ENCODE measurements at regions not wholly inside any gene's neighbourhood (a gene's known extent, or its start where the extent isn't known, plus 50 kb on each side); places are given as distances from the start of the nearest gene placed in this dataset.
"Not testable (repeated sequence)": the region's sequence is repeated elsewhere in the genome, so short reads cannot be mapped to it uniquely, and the experiment has no call there.

- not testable (repeated sequence) for H3K27ac ChIP-seq (ENCODE audit: poor library complexity, severe bottlenecking); H3K4me1 ChIP-seq (ENCODE audit: insufficient read depth, poor library complexity, severe bottlenecking); ATAC-seq (ENCODE audit: low read depth); H3K27me3 ChIP-seq (ENCODE audit: insufficient read depth, poor library complexity, severe bottlenecking); DNase-seq (ENCODE audit: low spot score); H3K9me3 ChIP-seq (ENCODE audit: severe bottlenecking); H3K36me3 ChIP-seq (ENCODE audit: low read depth); H3K4me3 ChIP-seq (ENCODE audit: severe bottlenecking)
Observed at GRCh38 chr2:89537862-89538261, 846.4 kb downstream of the RPIA start.

GRCh38 chr2:89544110-89544509 is 852.6 kb downstream of the RPIA start:
- DNase-seq (ENCODE audit: low spot score); H3K36me3 ChIP-seq (ENCODE audit: low read depth); H3K4me1 ChIP-seq (ENCODE audit: insufficient read depth, poor library complexity, severe bottlenecking); H3K9me3 ChIP-seq (ENCODE audit: severe bottlenecking); H3K4me3 ChIP-seq (ENCODE audit: severe bottlenecking); ATAC-seq (ENCODE audit: low read depth); H3K27ac ChIP-seq (ENCODE audit: poor library complexity, severe bottlenecking); H3K27me3 ChIP-seq (ENCODE audit: insufficient read depth, poor library complexity, severe bottlenecking): not testable (repeated sequence)

GRCh38 chr2:89579154-89579553 is 887.7 kb downstream of the RPIA start:
- DNase-seq (ENCODE audit: low spot score); H3K27ac ChIP-seq (ENCODE audit: poor library complexity, severe bottlenecking); H3K4me1 ChIP-seq (ENCODE audit: insufficient read depth, poor library complexity, severe bottlenecking); H3K36me3 ChIP-seq (ENCODE audit: low read depth); H3K4me3 ChIP-seq (ENCODE audit: severe bottlenecking); ATAC-seq (ENCODE audit: low read depth); H3K9me3 ChIP-seq (ENCODE audit: severe bottlenecking); H3K27me3 ChIP-seq (ENCODE audit: insufficient read depth, poor library complexity, severe bottlenecking): not testable (repeated sequence)

GRCh38 chr2:89582816-89583215 is 891.3 kb downstream of the RPIA start:
- H3K36me3 ChIP-seq (ENCODE audit: low read depth); H3K4me3 ChIP-seq (ENCODE audit: severe bottlenecking): not testable (repeated sequence)

GRCh38 chr2:89584046-89584445 is 892.6 kb downstream of the RPIA start:
- not testable (repeated sequence) for ATAC-seq (ENCODE audit: low read depth); DNase-seq (ENCODE audit: low spot score); H3K9me3 ChIP-seq (ENCODE audit: severe bottlenecking); H3K4me1 ChIP-seq (ENCODE audit: insufficient read depth, poor library complexity, severe bottlenecking); H3K36me3 ChIP-seq (ENCODE audit: low read depth); H3K4me3 ChIP-seq (ENCODE audit: severe bottlenecking); H3K27me3 ChIP-seq (ENCODE audit: insufficient read depth, poor library complexity, severe bottlenecking); H3K27ac ChIP-seq (ENCODE audit: poor library complexity, severe bottlenecking)

More at GRCh38 chr2:89582816-89583215, 891.3 kb downstream of the RPIA start:
- DNase-seq (ENCODE audit: low spot score); H3K27ac ChIP-seq (ENCODE audit: poor library complexity, severe bottlenecking); ATAC-seq (ENCODE audit: low read depth); H3K27me3 ChIP-seq (ENCODE audit: insufficient read depth, poor library complexity, severe bottlenecking); H3K9me3 ChIP-seq (ENCODE audit: severe bottlenecking); H3K4me1 ChIP-seq (ENCODE audit: insufficient read depth, poor library complexity, severe bottlenecking): not testable (repeated sequence)

GRCh38 chr2:89584868-89585557 is 893.5 kb downstream of the RPIA start:
- H3K4me1 ChIP-seq (ENCODE audit: insufficient read depth, poor library complexity, severe bottlenecking); H3K9me3 ChIP-seq (ENCODE audit: severe bottlenecking); H3K36me3 ChIP-seq (ENCODE audit: low read depth); DNase-seq (ENCODE audit: low spot score); H3K27me3 ChIP-seq (ENCODE audit: insufficient read depth, poor library complexity, severe bottlenecking); H3K4me3 ChIP-seq (ENCODE audit: severe bottlenecking); H3K27ac ChIP-seq (ENCODE audit: poor library complexity, severe bottlenecking); ATAC-seq (ENCODE audit: low read depth): not testable (repeated sequence)

- not testable (repeated sequence) for H3K9me3 ChIP-seq (ENCODE audit: severe bottlenecking); H3K27me3 ChIP-seq (ENCODE audit: insufficient read depth, poor library complexity, severe bottlenecking); H3K4me1 ChIP-seq (ENCODE audit: insufficient read depth, poor library complexity, severe bottlenecking); H3K27ac ChIP-seq (ENCODE audit: poor library complexity, severe bottlenecking); H3K36me3 ChIP-seq (ENCODE audit: low read depth)
- H3K4me3 ChIP-seq (ENCODE audit: severe bottlenecking) = peak overlapping the region; percentile 23
- ATAC-seq (ENCODE audit: low read depth) = peak; percentile 99
- DNase-seq (ENCODE audit: low spot score) = peak; percentile 55
Observed at GRCh38 chr2:89585558-89585920, 894.1 kb downstream of the RPIA start.

GRCh38 chr2:89599843-89600242 is 908.4 kb downstream of the RPIA start:
- not testable (repeated sequence) for H3K36me3 ChIP-seq (ENCODE audit: low read depth); DNase-seq (ENCODE audit: low spot score); ATAC-seq (ENCODE audit: low read depth); H3K4me1 ChIP-seq (ENCODE audit: insufficient read depth, poor library complexity, severe bottlenecking); H3K27me3 ChIP-seq (ENCODE audit: insufficient read depth, poor library complexity, severe bottlenecking); H3K4me3 ChIP-seq (ENCODE audit: severe bottlenecking); H3K27ac ChIP-seq (ENCODE audit: poor library complexity, severe bottlenecking); H3K9me3 ChIP-seq (ENCODE audit: severe bottlenecking)

GRCh38 chr2:89606514-89606913 is 915.0 kb downstream of the RPIA start:
- DNase-seq (ENCODE audit: low spot score); H3K4me1 ChIP-seq (ENCODE audit: insufficient read depth, poor library complexity, severe bottlenecking); H3K9me3 ChIP-seq (ENCODE audit: severe bottlenecking); H3K4me3 ChIP-seq (ENCODE audit: severe bottlenecking); H3K27ac ChIP-seq (ENCODE audit: poor library complexity, severe bottlenecking); H3K27me3 ChIP-seq (ENCODE audit: insufficient read depth, poor library complexity, severe bottlenecking); H3K36me3 ChIP-seq (ENCODE audit: low read depth); ATAC-seq (ENCODE audit: low read depth): not testable (repeated sequence)

GRCh38 chr2:89610207-89610926 is 918.9 kb downstream of the RPIA start:
- H3K4me3 ChIP-seq (ENCODE audit: severe bottlenecking); H3K27me3 ChIP-seq (ENCODE audit: insufficient read depth, poor library complexity, severe bottlenecking); H3K36me3 ChIP-seq (ENCODE audit: low read depth); H3K9me3 ChIP-seq (ENCODE audit: severe bottlenecking); ATAC-seq (ENCODE audit: low read depth); H3K27ac ChIP-seq (ENCODE audit: poor library complexity, severe bottlenecking); H3K4me1 ChIP-seq (ENCODE audit: insufficient read depth, poor library complexity, severe bottlenecking): not testable (repeated sequence)
- peak; percentile 70 for DNase-seq (ENCODE audit: low spot score)

GRCh38 chr2:89610927-89611515 is 919.5 kb downstream of the RPIA start:
- H3K27ac ChIP-seq (ENCODE audit: poor library complexity, severe bottlenecking); H3K27me3 ChIP-seq (ENCODE audit: insufficient read depth, poor library complexity, severe bottlenecking); DNase-seq (ENCODE audit: low spot score); ATAC-seq (ENCODE audit: low read depth); H3K36me3 ChIP-seq (ENCODE audit: low read depth); H3K4me1 ChIP-seq (ENCODE audit: insufficient read depth, poor library complexity, severe bottlenecking); H3K9me3 ChIP-seq (ENCODE audit: severe bottlenecking); H3K4me3 ChIP-seq (ENCODE audit: severe bottlenecking): not testable (repeated sequence)
